IMR-90 (cell line): ENCODE measurements at regions not wholly inside any gene's neighbourhood (a gene's known extent, or its start where the extent isn't known, plus 50 kb on each side); places are given as distances from the start of the nearest gene placed in this dataset.

Experiments
- ATAC-seq: fragments of 200-7000 bp; cut with Tn5 transposase; 2 replicates; pipeline ENCODE4 v1.9.1; 2020; ENCODE audit warnings: low read depth, mild to moderate bottlenecking, moderate library complexity
- BruUV-seq: library from RNA; stranded (reverse); fragments of 400-500 nt; replicated peaks from 2 replicates; lab custom pipeline; 2021; lab: Mats Ljungman, UMichigan
- CTCF ChIA-PET: fragments of 300-600 bp; formaldehyde crosslinking; extraction: SDS; loops from one replicate; lab custom pipeline; 2021; ENCODE audit warnings: antibody characterized with exemption; lab: Yijun Ruan, JAX
- POLR2A ChIA-PET: fragments of 300-600 bp; sonication (Branson Sonifier 250); formaldehyde crosslinking; loops from one replicate; lab custom pipeline; 2022; ENCODE audit warnings: antibody characterized with exemption; ENCODE audit not compliant: unreplicated experiment; lab: Charles Lee
- DNase-seq: peaks from one replicate; pipeline ENCODE4 v3.0.0; 2013
- H2AFZ ChIP-seq: replicated peaks from 2 replicates; pipeline ENCODE3; 2013; ENCODE audit warnings: low read length, mild to moderate bottlenecking; ENCODE audit not compliant: poor library complexity
- H2AK5ac ChIP-seq: 2 replicates; pipeline ENCODE4 v1.6.1; 2013; ENCODE audit warnings: low read depth, low read length, inconsistent platforms
- H2AK9ac ChIP-seq: replicated peaks from 2 replicates; pipeline ENCODE3; 2013; ENCODE audit warnings: mild to moderate bottlenecking, low read depth, low read length, moderate library complexity; ENCODE audit not compliant: poor library complexity
- H2BK120ac ChIP-seq: 2 replicates; pipeline ENCODE4 v1.6.1; 2013; ENCODE audit warnings: low read depth, low read length, inconsistent platforms
- H2BK15ac ChIP-seq: 3 replicates; pipeline ENCODE4 v1.6.1; 2013; ENCODE audit warnings: low read depth, low read length, inconsistent platforms
- H2BK20ac ChIP-seq: 2 replicates; pipeline ENCODE4 v1.6.1; 2013; ENCODE audit warnings: low read depth, mild to moderate bottlenecking, inconsistent platforms, low read length, moderate library complexity
- H2BK5ac ChIP-seq: 2 replicates; pipeline ENCODE4 v1.6.1; 2013; ENCODE audit warnings: mild to moderate bottlenecking, low read depth, low read length, inconsistent platforms; ENCODE audit not compliant: poor library complexity, severe bottlenecking
- H3K14ac ChIP-seq: replicated peaks from 2 replicates; pipeline ENCODE4 v1.6.1; 2013; ENCODE audit warnings: low read depth, low read length, inconsistent platforms
- H3K18ac ChIP-seq: 2 replicates; pipeline ENCODE4 v1.6.1; 2013; ENCODE audit warnings: low read depth, low read length, control low read depth
- H3K23ac ChIP-seq: 2 replicates; pipeline ENCODE4 v1.6.1; 2013; ENCODE audit warnings: low read depth, low read length, inconsistent platforms
- H3K27ac ChIP-seq: 2 replicates; pipeline ENCODE4 v1.5.1; 2013; ENCODE audit warnings: mild to moderate bottlenecking, control low read depth, low read length; ENCODE audit not compliant: insufficient read depth
- H3K27me3 ChIP-seq: 2 replicates; pipeline ENCODE4 v1.6.1; 2013; ENCODE audit warnings: low read length; ENCODE audit not compliant: control insufficient read depth, insufficient read depth
- H3K36me3 ChIP-seq: 2 replicates; pipeline ENCODE4 v1.6.1; 2013; ENCODE audit warnings: low read length, mixed read lengths; ENCODE audit not compliant: control insufficient read depth, insufficient read depth
- H3K4ac ChIP-seq: 2 replicates; pipeline ENCODE4 v1.6.1; 2013; ENCODE audit warnings: low read depth, low read length, inconsistent platforms
- H3K4me1 ChIP-seq: 2 replicates; pipeline ENCODE4 v1.6.1; 2013; ENCODE audit warnings: low read length, mixed read lengths; ENCODE audit not compliant: control insufficient read depth, insufficient read depth
- H3K4me2 ChIP-seq: 2 replicates; pipeline ENCODE4 v1.6.1; 2013; ENCODE audit warnings: low read depth, mild to moderate bottlenecking, control low read depth, low read length, moderate library complexity
- H3K4me3 ChIP-seq: 2 replicates; pipeline ENCODE4 v1.5.1; 2013; ENCODE audit warnings: low read depth, mild to moderate bottlenecking, control low read depth, low read length, moderate library complexity; ENCODE audit not compliant: insufficient read depth
- H3K56ac ChIP-seq: 2 replicates; pipeline ENCODE4 v1.6.1; 2013; ENCODE audit warnings: low read length, inconsistent platforms; ENCODE audit not compliant: insufficient read depth; ENCODE audit errors: extremely low read depth
- H3K79me1 ChIP-seq, 2 experiments: 2 replicates each; pipeline ENCODE4 v1.6.1; 2013; ENCODE audit warnings: low read length in 2 of 2, inconsistent platforms in 1 of 2, low read depth in 1 of 2
- H3K9ac ChIP-seq: 2 replicates; pipeline ENCODE4 v1.6.1; 2013; ENCODE audit warnings: low read depth, low read length, control low read depth
- H3K9me1 ChIP-seq: 2 replicates; pipeline ENCODE4 v1.6.1; 2013; ENCODE audit warnings: low read length, inconsistent platforms; ENCODE audit not compliant: insufficient read depth
- H3K9me3 ChIP-seq: 2 replicates; pipeline ENCODE4 v1.6.1; 2013; ENCODE audit warnings: low read length; ENCODE audit not compliant: control insufficient read depth, insufficient read depth
- H4K20me1 ChIP-seq: 2 replicates; pipeline ENCODE4 v1.6.1; 2013; ENCODE audit warnings: low read length, inconsistent platforms; ENCODE audit not compliant: insufficient read depth
- H4K5ac ChIP-seq: 2 replicates; pipeline ENCODE4 v1.6.1; 2013; ENCODE audit warnings: mild to moderate bottlenecking, low read depth, low read length, control low read depth
- H4K8ac ChIP-seq, 2 experiments: 2 replicates each; pipeline ENCODE4 v1.6.1; 2013; ENCODE audit warnings: low read depth in 2 of 2, low read length in 2 of 2, control low read depth in 1 of 2, inconsistent platforms in 1 of 2
- H4K91ac ChIP-seq: 2 replicates; pipeline ENCODE4 v1.6.1; 2013; ENCODE audit warnings: low read depth, low read length, inconsistent platforms; ENCODE audit not compliant: insufficient read depth
- BHLHE40 ChIP-seq: fragments of 150-350 bp; IDR thresholded peaks from 2 replicates; pipeline ENCODE4 v1.6.1; 2016; ENCODE audit warnings: mild to moderate bottlenecking, low read depth, low read length
- CEBPB ChIP-seq: IDR thresholded peaks from 2 replicates; pipeline ENCODE4 v1.6.1; 2012; ENCODE audit warnings: low read depth, low read length, improper control_type of control experiment
- CHD1 ChIP-seq: IDR thresholded peaks from 2 replicates; pipeline ENCODE4 v1.6.1; 2012; ENCODE audit warnings: low read depth, low read length, improper control_type of control experiment
- FOS ChIP-seq: fragments of 150-350 bp; IDR thresholded peaks from 2 replicates; pipeline ENCODE4 v1.6.1; 2016; ENCODE audit warnings: low read depth, low read length
- MXI1 ChIP-seq: IDR thresholded peaks from 2 replicates; pipeline ENCODE4 v1.6.1; 2012; ENCODE audit warnings: low read depth, mild to moderate bottlenecking, low read length, moderate library complexity, borderline replicate concordance
- NFE2L2 ChIP-seq: fragments of 150-350 bp; IDR thresholded peaks from 2 replicates; pipeline ENCODE4 v1.6.1; 2016; ENCODE audit warnings: low read depth, mild to moderate bottlenecking, low read length
- POLR2A ChIP-seq: IDR thresholded peaks from 2 replicates; pipeline ENCODE4 v1.6.1; 2012; ENCODE audit warnings: mild to moderate bottlenecking, low read depth, low read length
- RAD21 ChIP-seq: IDR thresholded peaks from 2 replicates; pipeline ENCODE4 v1.6.1; 2012; ENCODE audit warnings: low read length, improper control_type of control experiment
- SMC3 ChIP-seq: fragments of 150-350 bp; IDR thresholded peaks from 2 replicates; pipeline ENCODE4 v1.6.1; 2016; ENCODE audit warnings: low read depth, mild to moderate bottlenecking, antibody characterized with exemption, low read length, moderate library complexity
- WGBS, 2 experiments: methylation state at CpG; one replicate each; pipeline versions ENCODE4 v1.1.5 to v1.1.7; 2013; ENCODE audit warnings: missing lambda C conversion rate in 2 of 2; ENCODE audit not compliant: insufficient read length in 1 of 2; ENCODE audit errors: extremely low coverage in 2 of 2; 5-methylcytosine and 5-hydroxymethylcytosine counted together
- dilution Hi-C: fragments of 300-500 bp; cut with HindIII; formaldehyde crosslinking; loops from one replicate; pipeline ENCODE4 v1.14.3; 2018; ENCODE audit warnings: low sequenced_read_pairs; ENCODE audit not compliant: unreplicated experiment
- in situ Hi-C: fragments of 300-500 bp; cut with MboI; formaldehyde crosslinking; loops from 3 replicates; pipeline ENCODE4 v1.14.3; 2019; ENCODE audit warnings: low sequenced_read_pairs, inconsistent platforms, mixed read lengths
- intact Hi-C: fragments of 100-400 bp; cut with micrococcal nuclease; formaldehyde crosslinking; loops from 2 replicates; pipeline ENCODE4 v1.10.0; 2022
- TF ChIP-seq, protein P1 (sequence below): fragments of 150-350 bp; IDR thresholded peaks from 2 replicates; pipeline ENCODE4 v1.6.1; 2016; ENCODE audit warnings: low read depth, mild to moderate bottlenecking, low read length, moderate library complexity, borderline replicate concordance
- TF ChIP-seq, protein P2 (sequence below): conservative IDR thresholded peaks from 2 replicates; pipeline ENCODE4 v1.5.1; 2012; ENCODE audit warnings: mild to moderate bottlenecking, low read depth, low read length, improper control_type of control experiment

DNA sequence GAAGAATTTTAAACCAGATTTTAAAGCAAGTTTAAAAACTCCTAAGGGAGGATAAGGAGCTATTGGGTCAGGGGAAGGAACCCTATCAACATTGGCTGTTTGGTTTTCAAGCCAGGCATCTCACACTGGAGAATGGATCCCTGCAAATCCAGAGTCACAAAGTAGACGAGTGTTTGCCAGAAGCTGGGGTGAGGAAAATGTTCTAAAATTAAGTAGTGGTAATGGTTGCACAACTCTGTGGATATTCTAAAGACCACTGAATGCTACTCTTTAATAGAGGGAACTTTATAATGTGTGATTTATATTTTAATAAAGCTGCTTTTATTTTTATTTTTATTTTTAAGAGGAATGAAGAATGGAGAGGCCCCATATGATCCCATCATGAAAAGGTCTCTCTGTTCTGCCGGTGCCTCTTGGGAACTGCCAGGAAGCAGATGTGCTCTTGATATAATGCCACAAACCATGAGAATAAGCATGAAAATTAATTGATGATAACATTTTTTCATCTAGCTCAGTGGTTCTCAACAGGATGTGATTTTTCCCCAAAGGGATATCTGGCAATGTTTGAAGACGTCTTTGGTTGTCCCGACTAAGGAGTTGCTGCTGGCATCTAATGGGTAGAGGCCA lies 379.0 kb upstream of the CNR1 start:
- H3K14ac ChIP-seq, result no peak overlapping the region
- no peak overlapping the region for H3K23ac ChIP-seq
- no peak overlapping the region for H2AK5ac ChIP-seq
- no peak overlapping the region for H4K91ac ChIP-seq
- DNase-seq, result no peak
- TF ChIP-seq CHD1, result no peak
- TF ChIP-seq BHLHE40, result no peak
- TF ChIP-seq POLR2A, result no peak
- TF ChIP-seq CEBPB, result no peak
- TF ChIP-seq RAD21, result no peak
- no peak for TF ChIP-seq MXI1
- TF ChIP-seq, protein P1, sequence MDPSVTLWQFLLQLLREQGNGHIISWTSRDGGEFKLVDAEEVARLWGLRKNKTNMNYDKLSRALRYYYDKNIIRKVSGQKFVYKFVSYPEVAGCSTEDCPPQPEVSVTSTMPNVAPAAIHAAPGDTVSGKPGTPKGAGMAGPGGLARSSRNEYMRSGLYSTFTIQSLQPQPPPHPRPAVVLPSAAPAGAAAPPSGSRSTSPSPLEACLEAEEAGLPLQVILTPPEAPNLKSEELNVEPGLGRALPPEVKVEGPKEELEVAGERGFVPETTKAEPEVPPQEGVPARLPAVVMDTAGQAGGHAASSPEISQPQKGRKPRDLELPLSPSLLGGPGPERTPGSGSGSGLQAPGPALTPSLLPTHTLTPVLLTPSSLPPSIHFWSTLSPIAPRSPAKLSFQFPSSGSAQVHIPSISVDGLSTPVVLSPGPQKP, result no peak
- TF ChIP-seq, protein P2, sequence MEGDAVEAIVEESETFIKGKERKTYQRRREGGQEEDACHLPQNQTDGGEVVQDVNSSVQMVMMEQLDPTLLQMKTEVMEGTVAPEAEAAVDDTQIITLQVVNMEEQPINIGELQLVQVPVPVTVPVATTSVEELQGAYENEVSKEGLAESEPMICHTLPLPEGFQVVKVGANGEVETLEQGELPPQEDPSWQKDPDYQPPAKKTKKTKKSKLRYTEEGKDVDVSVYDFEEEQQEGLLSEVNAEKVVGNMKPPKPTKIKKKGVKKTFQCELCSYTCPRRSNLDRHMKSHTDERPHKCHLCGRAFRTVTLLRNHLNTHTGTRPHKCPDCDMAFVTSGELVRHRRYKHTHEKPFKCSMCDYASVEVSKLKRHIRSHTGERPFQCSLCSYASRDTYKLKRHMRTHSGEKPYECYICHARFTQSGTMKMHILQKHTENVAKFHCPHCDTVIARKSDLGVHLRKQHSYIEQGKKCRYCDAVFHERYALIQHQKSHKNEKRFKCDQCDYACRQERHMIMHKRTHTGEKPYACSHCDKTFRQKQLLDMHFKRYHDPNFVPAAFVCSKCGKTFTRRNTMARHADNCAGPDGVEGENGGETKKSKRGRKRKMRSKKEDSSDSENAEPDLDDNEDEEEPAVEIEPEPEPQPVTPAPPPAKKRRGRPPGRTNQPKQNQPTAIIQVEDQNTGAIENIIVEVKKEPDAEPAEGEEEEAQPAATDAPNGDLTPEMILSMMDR, result no peak
- TF ChIP-seq FOS, result no peak
- TF ChIP-seq NFE2L2, result no peak
- no peak for TF ChIP-seq SMC3
- intact Hi-C loops (no loop called here), dilution Hi-C loops (no loop called here), in situ Hi-C loops (no loop called here)
- no peaks in the 10 kb centered on the region for H3K9me3 ChIP-seq
- H3K9ac ChIP-seq, result no peak overlapping the region
- ChIA-PET CTCF (no interaction called here), POLR2A (no interaction called here)
- H3K18ac ChIP-seq, result no peak overlapping the region
- no peak overlapping the region for H2BK20ac ChIP-seq
- no peaks in the 10 kb centered on the region for H3K9me1 ChIP-seq
- H3K4me1 ChIP-seq, result no peaks in the 10 kb centered on the region
- no peaks in the 10 kb centered on the region for H3K27me3 ChIP-seq
- no peak overlapping the region for H2AK9ac ChIP-seq
- no peak for ATAC-seq
- no peak overlapping the region for H3K4me2 ChIP-seq
- no peak overlapping the region for H4K8ac ChIP-seq
- H4K5ac ChIP-seq, result no peak overlapping the region
- H2BK15ac ChIP-seq, result no peak overlapping the region
- no peak overlapping the region for H2BK5ac ChIP-seq
- H3K79me1 ChIP-seq, result no peaks in the 10 kb centered on the region
- H2BK120ac ChIP-seq, result no peak overlapping the region
- BruUV-seq, result no TSS peak
- no peak overlapping the region for H3K4ac ChIP-seq
- H3K27ac ChIP-seq, result no peak overlapping the region
- no peak overlapping the region for H3K4me3 ChIP-seq
- no peak overlapping the region for H3K56ac ChIP-seq
- no peak overlapping the region for H2AFZ ChIP-seq
- H3K36me3 ChIP-seq, result no peaks in the 10 kb centered on the region
- WGBS, 2 experiments, result 83% methylated on average over 1 of the region's 4 CpGs; no CpG with 5 or more reads in 1 of the 2 experiments
- H4K20me1 ChIP-seq, result no peaks in the 10 kb centered on the region
